T-helper 1 cell treated with Interleukin-12 subunit alpha and Interleukin-12 subunit beta and Interleukin-4 antibody, amounts not matched to agents 30 ng/mL and 1 ng/mL, for 36 hours (primary cell): ENCODE measurements at regions not wholly inside any gene's neighbourhood (a gene's known extent, or its start where the extent isn't known, plus 50 kb on each side); places are given as distances from the start of the nearest gene placed in this dataset.

ENCODE experiments used
- intact Hi-C: fragments of 100-400 bp; cut with micrococcal nuclease; formaldehyde crosslinking; loops from one replicate; pipeline ENCODE4 v1.15.1; 2024

GRCh38 chr4:136562834-136563233 lies 969.5 kb downstream of the PCDH18 start:
- intact Hi-C loops, result no loop called here

- intact Hi-C loops, result no loop called here
Measured at GRCh38 chr4:136558940-136559494, 973.3 kb downstream of the PCDH18 start.

GRCh38 chr4:136557396-136557795 lies 974.9 kb downstream of the PCDH18 start:
- intact Hi-C loops, result no loop called here

- intact Hi-C loops, result no loop called here
Measured at GRCh38 chr4:136554033-136554432, 978.3 kb downstream of the PCDH18 start.

- intact Hi-C loops, result no loop called here
Measured at GRCh38 chr4:136551753-136552152, 980.5 kb downstream of the PCDH18 start.

- intact Hi-C loops, result no loop called here
Measured at GRCh38 chr4:136540747-136541146, 991.5 kb downstream of the PCDH18 start.

DNA sequence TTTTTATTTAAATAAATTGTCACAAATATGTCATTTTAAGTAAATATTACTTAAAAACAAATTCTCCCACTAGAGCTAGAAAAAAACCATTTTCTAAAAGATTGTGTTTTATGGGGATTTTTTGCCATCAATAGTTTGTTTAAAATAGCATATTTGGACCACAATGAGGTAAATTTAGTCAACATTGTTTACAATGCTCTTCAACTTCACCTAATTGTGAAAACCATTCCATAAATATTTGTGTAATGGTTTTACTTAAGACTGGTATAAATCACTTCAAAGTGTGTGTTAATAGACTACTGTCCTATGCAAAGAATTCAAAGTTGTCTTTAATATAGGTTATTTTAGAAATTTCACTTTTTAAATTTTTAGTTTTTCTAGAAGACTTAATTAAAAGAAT lies 1004.2 kb downstream of the PCDH18 start:
- intact Hi-C loops, result no loop called here

DNA sequence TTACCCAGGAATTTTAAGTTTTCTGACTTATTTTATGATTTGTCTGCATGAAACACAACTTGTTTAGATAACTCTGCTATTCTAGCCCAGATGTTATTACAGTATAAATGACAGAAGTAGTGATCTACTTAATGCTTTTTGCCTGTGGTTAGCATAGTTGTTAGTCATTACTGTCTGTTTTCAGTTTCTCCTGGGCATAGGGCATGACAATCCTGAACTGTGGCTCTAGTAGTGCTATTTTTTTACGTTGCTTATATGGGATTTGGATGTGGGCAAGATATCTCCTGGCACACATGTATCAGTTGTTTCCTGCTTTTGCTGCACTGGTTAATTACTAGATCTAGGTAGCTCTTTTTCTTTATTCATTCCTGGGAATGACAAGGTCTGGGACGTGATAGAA lies 1005.8 kb downstream of the PCDH18 start:
- intact Hi-C loops, result no loop called here

GRCh38 chr4:136524039-136524438 lies 1008.3 kb downstream of the PCDH18 start:
- intact Hi-C loops, result no loop called here

GRCh38 chr4:136516371-136516770 lies 1015.9 kb downstream of the PCDH18 start:
- intact Hi-C loops, result no loop called here

DNA sequence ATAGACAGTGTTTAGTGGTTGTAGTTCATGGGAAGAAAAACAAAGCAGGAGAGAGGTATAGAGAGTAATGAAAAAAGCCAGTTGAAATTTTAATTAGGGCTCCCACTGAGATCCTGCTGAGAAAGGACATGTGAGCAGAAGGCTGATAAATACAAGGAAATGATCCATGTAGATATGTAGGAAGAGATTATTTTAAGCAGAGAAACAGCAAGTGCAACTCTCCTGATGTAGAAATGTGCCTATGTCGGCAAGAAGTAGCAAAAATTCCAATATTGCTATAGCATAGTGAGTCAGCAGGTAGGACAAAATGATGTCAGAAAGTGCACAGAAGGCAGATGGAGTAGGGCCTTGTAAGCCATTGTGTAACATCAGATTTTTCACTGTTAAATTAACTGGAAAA lies 1027.3 kb downstream of the PCDH18 start:
- intact Hi-C loops, result no loop called here

GRCh38 chr4:136495851-136496250 lies 1036.4 kb downstream of the PCDH18 start:
- intact Hi-C loops, result no loop called here

GRCh38 chr4:136495076-136495475 lies 1037.2 kb downstream of the PCDH18 start:
- intact Hi-C loops, result no loop called here

DNA sequence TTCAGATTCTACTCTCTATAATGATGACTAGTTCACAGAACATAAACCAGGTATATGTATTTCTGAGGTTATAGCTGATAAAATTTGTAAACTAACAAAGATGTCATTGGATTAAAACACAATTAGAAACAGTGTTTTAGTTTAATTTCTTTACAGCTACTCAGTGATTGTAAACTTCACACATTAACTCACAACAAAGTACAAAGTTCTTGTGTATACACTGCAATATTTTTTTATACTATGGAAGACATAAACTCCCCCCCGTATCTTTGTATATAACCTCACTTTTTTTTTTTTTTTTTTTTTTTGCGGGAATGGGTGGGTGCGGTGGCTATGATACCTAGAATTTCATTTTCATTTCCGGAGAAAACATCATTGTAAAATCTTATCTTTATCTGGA lies 1043.2 kb downstream of the PCDH18 start:
- intact Hi-C loops, result no loop called here

DNA sequence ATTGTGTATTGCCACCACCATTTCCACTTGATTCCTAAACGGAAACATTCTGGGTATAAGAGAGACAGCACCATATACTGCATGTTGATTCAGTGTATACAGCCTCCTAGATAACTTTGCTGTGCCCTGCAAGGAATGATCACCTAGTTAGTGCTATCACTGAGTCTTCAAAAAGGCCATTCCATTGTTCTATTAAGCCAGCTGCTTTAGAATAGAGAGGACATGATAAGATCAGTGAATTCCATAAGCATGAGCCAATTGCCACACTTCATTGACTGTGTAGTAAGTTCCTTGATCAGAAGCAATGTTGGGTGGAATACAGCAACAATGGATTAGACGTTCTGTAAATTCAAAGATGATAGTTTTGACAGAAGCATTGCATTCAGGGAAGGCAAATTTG lies 1047.3 kb downstream of the PCDH18 start:
- intact Hi-C loops, result no loop called here

DNA sequence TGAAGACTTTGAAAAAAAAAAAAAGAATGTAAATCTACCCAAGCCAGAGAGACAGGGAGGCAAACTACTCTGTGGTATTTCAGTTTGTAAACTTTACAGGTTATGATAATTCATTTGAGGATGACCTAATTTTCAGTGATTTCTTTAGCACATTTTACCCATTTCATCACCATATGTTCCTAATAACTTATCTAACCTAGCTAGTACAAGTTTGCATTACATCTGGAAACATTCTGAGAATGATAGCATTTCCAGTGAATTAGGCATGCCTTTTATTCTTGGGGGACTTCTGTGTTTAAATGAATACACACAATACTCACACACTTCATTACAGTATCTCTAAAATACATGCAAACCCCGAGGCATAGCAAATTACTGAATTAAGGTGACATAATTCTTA lies 1055.5 kb downstream of the PCDH18 start:
- intact Hi-C loops, result no loop called here

DNA sequence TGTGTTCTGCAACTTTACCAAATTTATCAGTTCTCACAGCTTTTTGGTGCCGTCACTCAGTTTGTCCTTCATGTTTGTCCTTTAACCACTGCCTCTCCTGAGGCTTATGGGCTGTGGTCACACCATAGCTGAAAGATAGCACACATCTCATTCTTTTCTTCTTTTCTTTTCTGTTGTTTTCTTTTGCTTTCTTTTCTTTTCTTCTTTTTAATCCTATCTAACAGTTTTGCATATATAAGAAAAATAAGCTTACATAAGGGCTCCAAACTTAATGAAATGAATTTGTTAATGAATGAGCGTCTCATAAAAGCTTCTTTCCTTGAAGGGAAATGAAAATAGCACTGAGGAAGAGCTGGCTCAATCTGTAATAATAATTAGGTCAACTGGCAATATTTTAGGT lies 1061.2 kb downstream of the PCDH18 start:
- intact Hi-C loops, result no loop called here

GRCh38 chr4:136465691-136466090 lies 1066.6 kb downstream of the PCDH18 start:
- intact Hi-C loops, result no loop called here

- intact Hi-C loops, result no loop called here
Measured at GRCh38 chr4:136463941-136464340, 1068.4 kb downstream of the PCDH18 start.

- intact Hi-C loops, result no loop called here
Measured at GRCh38 chr4:136461533-136461932, 1070.8 kb downstream of the PCDH18 start.

- intact Hi-C loops, result no loop called here
Measured at GRCh38 chr4:136458326-136458725, 1074.0 kb downstream of the PCDH18 start.

GRCh38 chr4:136457577-136457976 lies 1074.7 kb downstream of the PCDH18 start:
- intact Hi-C loops, result no loop called here

DNA sequence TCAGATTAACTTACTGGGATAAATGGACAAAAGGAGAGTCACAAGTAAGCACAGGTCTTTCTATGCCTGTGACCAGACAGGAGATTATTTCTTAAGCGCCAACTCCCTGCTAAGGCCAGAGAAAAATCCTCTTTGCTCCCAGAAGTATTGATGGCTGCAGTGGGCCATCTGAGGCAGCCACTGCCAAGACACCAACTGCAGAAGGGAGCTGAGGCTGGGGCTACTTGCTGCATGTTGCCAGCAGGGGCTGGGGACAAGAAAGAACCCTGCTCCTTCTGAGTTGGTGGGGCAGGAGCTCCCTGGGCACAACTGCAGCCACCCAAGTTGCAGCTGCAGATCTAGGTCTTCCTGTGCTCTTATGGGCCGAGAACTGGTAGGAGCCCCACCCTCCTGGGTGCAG lies 1075.3 kb downstream of the PCDH18 start:
- intact Hi-C loops, result no loop called here

- intact Hi-C loops, result no loop called here
Measured at GRCh38 chr4:136443006-136443405, 1089.3 kb downstream of the PCDH18 start.
